Tibial nerve (tissue), 4 donors: ENCODE measurements at regions not wholly inside any gene's neighbourhood (a gene's known extent, or its start where the extent isn't known, plus 50 kb on each side); places are given as distances from the start of the nearest gene placed in this dataset.

Experiments used
- DNase-seq, 2 donors: peaks; one replicate each; pipeline ENCODE4 v3.0.0-alpha.2; 2019; ENCODE audit warnings: low spot score in 2 of 2
- H3K27ac ChIP-seq, 4 donors: fragments of 200-600 bp; sonication (generic) in 3 of 4; one replicate each; pipeline ENCODE4 v1.5.1; 2017 to 2019; ENCODE audit warnings: mild to moderate bottlenecking in 1 of 4
- H3K27me3 ChIP-seq, 2 donors: fragments of 200-600 bp; sonication (generic) in 1 of 2; one replicate each; pipeline versions ENCODE4 v1.5.1 to v1.6.0; 2017 to 2019
- H3K36me3 ChIP-seq, 3 donors: fragments of 200-600 bp; sonication (generic); one replicate each; pipeline ENCODE4 v1.5.1; 2018 to 2019
- H3K4me1 ChIP-seq, 4 donors: fragments of 200-600 bp; sonication (generic) in 3 of 4; one replicate each; pipeline ENCODE4 v1.5.1; 2017 to 2019
- H3K4me3 ChIP-seq, 4 donors: fragments of 200-600 bp; sonication (generic) in 3 of 4; one replicate each; pipeline ENCODE4 v1.5.1; 2017 to 2019; ENCODE audit warnings: mild to moderate bottlenecking in 1 of 4, moderate library complexity in 1 of 4
- H3K9me3 ChIP-seq, 4 donors: fragments of 200-600 bp; sonication (generic) in 3 of 4; one replicate each; pipeline ENCODE4 v1.5.1; 2017 to 2019
- CTCF ChIP-seq, 5 experiments: fragments of 200-600 bp in 3 of 5; fragments of 450-650 bp in 2 of 5; sonication (generic) in 3 of 5; IDR thresholded peaks; one replicate each; pipeline ENCODE4 v1.5.1; 2016 to 2019; ENCODE audit warnings: antibody characterized with exemption in 5 of 5, mild to moderate bottlenecking in 3 of 5, moderate library complexity in 2 of 5
- EP300 ChIP-seq, 2 donors: sonication (generic); formaldehyde crosslinking; IDR thresholded peaks; one replicate each; pipeline ENCODE4 v1.6.1; 2017; ENCODE audit warnings: antibody characterized with exemption in 2 of 2, mild to moderate bottlenecking in 1 of 2
- POLR2A ChIP-seq, 2 donors: fragments of 450-650 bp; IDR thresholded peaks; one replicate each; pipeline ENCODE4 v1.6.1; 2017; ENCODE audit warnings: antibody characterized with exemption in 2 of 2, mild to moderate bottlenecking in 2 of 2, moderate library complexity in 2 of 2
- WGBS, 2 donors: methylation state at CpG; one replicate each; pipeline ENCODE4 v1.1.5; 2018; 5-methylcytosine and 5-hydroxymethylcytosine counted together

- Histone ChIP-seq H3K27me3 (peaks cover 0 to 4% of the 10 kb centered on the region in 2 donors), H3K36me3 (no peaks in the 10 kb centered on the region), H3K9me3 (no peaks in the 10 kb centered on the region), H3K27ac (no peak overlapping the region), H3K4me1 (no peaks in the 10 kb centered on the region), H3K4me3 (no peak overlapping the region)
- 68 to 76% methylated on average over 5 of the region's 5 CpGs for WGBS, 2 donors
- TF ChIP-seq POLR2A (IDR thresholded peaks at IDR 0.05) (no peak), CTCF (IDR thresholded peaks at IDR 0.05) (no peak), EP300 (IDR thresholded peaks at IDR 0.05) (no peak)
- no peak for DNase-seq
These were observed 341.4 kb downstream of the LIG4 start for GRCh38 chr13:107873926-107874325.

GRCh38 chr13:107870400-107870799 lies 344.9 kb downstream of the LIG4 start:
- Histone ChIP-seq H3K27me3 (peaks cover 0 to 33% of the 10 kb centered on the region in 2 donors), H3K36me3 (no peaks in the 10 kb centered on the region), H3K4me1 (peaks cover 0 to 30% (median 2%) of the 10 kb centered on the region in 4 donors), H3K9me3 (no peaks in the 10 kb centered on the region), H3K4me3 (no peak overlapping the region), H3K27ac (no peak overlapping the region)
- TF ChIP-seq EP300 (IDR thresholded peaks at IDR 0.05), result no peak
- no peak for TF ChIP-seq POLR2A (IDR thresholded peaks at IDR 0.05)
- TF ChIP-seq CTCF (IDR thresholded peaks at IDR 0.05), result no peak
- no peak for DNase-seq
- 84 to 85% methylated on average over 4 of the region's 4 CpGs for WGBS, 2 donors

- peaks cover 0 to 31% (median 2%) of the 10 kb centered on the region in 4 donors for H3K4me1 ChIP-seq
- no peak overlapping the region for H3K27ac ChIP-seq
- H3K9me3 ChIP-seq, result no peaks in the 10 kb centered on the region
- TF ChIP-seq CTCF (IDR thresholded peaks at IDR 0.05), result no peak
- no peak for TF ChIP-seq EP300 (IDR thresholded peaks at IDR 0.05)
- TF ChIP-seq POLR2A (IDR thresholded peaks at IDR 0.05), result no peak
- H3K4me3 ChIP-seq, result peak overlapping the region; percentile 9 to 52 (median 19)
- no peak for DNase-seq
- WGBS, 2 donors, result 1 to 2% methylated on average over 11 to 78 of the region's 81 CpGs
- no peaks in the 10 kb centered on the region for H3K36me3 ChIP-seq
- H3K27me3 ChIP-seq, result peaks cover 0 to 44% of the 10 kb centered on the region in 2 donors
These were observed 347.4 kb downstream of the LIG4 start for GRCh38 chr13:107867701-107868661.

GRCh38 chr13:107866941-107867623 lies 348.3 kb downstream of the LIG4 start:
- Histone ChIP-seq H3K27ac (no peak overlapping the region), H3K36me3 (no peaks in the 10 kb centered on the region), H3K27me3 (peaks cover 0 to 44% of the 10 kb centered on the region in 2 donors), H3K4me1 (peaks cover 0 to 31% (median 2%) of the 10 kb centered on the region in 4 donors), H3K4me3 (peak overlapping the region; percentile 13 to 52 (median 24)), H3K9me3 (no peaks in the 10 kb centered on the region)
- DNase-seq, result no peak
- TF ChIP-seq CTCF (IDR thresholded peaks at IDR 0.05) (no peak), POLR2A (IDR thresholded peaks at IDR 0.05) (no peak)
- 1 to 2% methylated on average over 57 to 78 of the region's 79 CpGs for WGBS, 2 donors
